ENCODE measurements at regions not wholly inside any gene's neighbourhood (a gene's known extent, or its start where the extent isn't known, plus 50 kb on each side); places are given as distances from the start of the nearest gene placed in this dataset.
A peak's percentile ranks its signal among the peaks of the same experiment; 100 is the strongest.

- Histone ChIP-seq H3K9ac (ENCODE audit: low read length) (no peak overlapping the region), H2BK15ac (ENCODE audit: low read depth, poor library complexity, severe bottlenecking) (no peak overlapping the region), H2AFZ (ENCODE audit: low read depth, low read length) (no peak overlapping the region), H2BK12ac (ENCODE audit: low read length in 2 of 2) (no peak overlapping the region), H2BK120ac (ENCODE audit: low read depth, low read length) (no peak overlapping the region), H2AK5ac (ENCODE audit: low read length, severe bottlenecking) (no peak overlapping the region), H3K79me1 (replicated peaks; ENCODE audit: low read length, poor library complexity, severe bottlenecking) (no peaks in the 10 kb centered on the region), H4K8ac (ENCODE audit: low read length) (no peak overlapping the region), H3K4me1 (ENCODE audit: control insufficient read depth, insufficient read depth, low read depth, low read length) (no peaks in the 10 kb centered on the region), H3K27ac (ENCODE audit: low read length, poor library complexity, severe bottlenecking) (no peak overlapping the region), H3K9me3 (ENCODE audit: control insufficient read depth, low read length) (peaks cover 2% of the 10 kb centered on the region), H3K4me3 (ENCODE audit: insufficient read depth in 1 of 2, low read depth in 1 of 2, low read length in 2 of 2) (no peak overlapping the region), H3K14ac (ENCODE audit: low read length in 2 of 2) (peak overlapping the region in 1 of 2 experiments; percentile 7), H4K91ac (ENCODE audit: low read length) (no peak overlapping the region), H3K27me3 (ENCODE audit: control insufficient read depth in 1 of 2, insufficient read depth in 1 of 2, low read length in 2 of 2) (no peaks in the 10 kb centered on the region), H3K23ac (ENCODE audit: low read length in 2 of 2) (no peak overlapping the region), H3K4me2 (ENCODE audit: low read length, poor library complexity, severe bottlenecking) (no peak overlapping the region), H3K36me3 (ENCODE audit: control insufficient read depth in 1 of 2, insufficient read depth in 2 of 2, low read depth in 1 of 2, low read length in 2 of 2) (no peaks in the 10 kb centered on the region), H3K18ac (ENCODE audit: low read depth in 1 of 2, low read length in 2 of 2) (no peak overlapping the region), H3K4ac (ENCODE audit: low read depth in 1 of 2, low read length in 2 of 2) (no peak overlapping the region), H2BK5ac (ENCODE audit: low read depth, low read length, poor library complexity, severe bottlenecking) (no peak overlapping the region)
- WGBS = 96% methylated on average over 2 of the region's 3 CpGs
- no peak for DNase-seq
Measured at GRCh38 chr18:41600693-41601391, 354.2 kb upstream of the PIK3C3 start.

GRCh38 chr18:41599466-41599865 lies 355.6 kb upstream of the PIK3C3 start:
- H3K4me1 ChIP-seq (ENCODE audit: control insufficient read depth, insufficient read depth, low read depth, low read length) = no peaks in the 10 kb centered on the region

GRCh38 chr18:41594582-41594981 lies 360.5 kb upstream of the PIK3C3 start:
- Histone ChIP-seq H3K4me2 (ENCODE audit: low read length, poor library complexity, severe bottlenecking) (no peak overlapping the region), H3K27ac (ENCODE audit: low read length, poor library complexity, severe bottlenecking) (no peak overlapping the region), H3K4me1 (ENCODE audit: control insufficient read depth, insufficient read depth, low read depth, low read length) (no peaks in the 10 kb centered on the region), H2BK5ac (ENCODE audit: low read depth, low read length, poor library complexity, severe bottlenecking) (no peak overlapping the region), H3K14ac (ENCODE audit: low read length in 2 of 2) (no peak overlapping the region), H2BK120ac (ENCODE audit: low read depth, low read length) (no peak overlapping the region), H2AK5ac (ENCODE audit: low read length, severe bottlenecking) (no peak overlapping the region), H3K4ac (ENCODE audit: low read depth in 1 of 2, low read length in 2 of 2) (no peak overlapping the region), H3K9me3 (ENCODE audit: control insufficient read depth, low read length) (no peaks in the 10 kb centered on the region), H3K79me1 (replicated peaks; ENCODE audit: low read length, poor library complexity, severe bottlenecking) (no peaks in the 10 kb centered on the region), H3K36me3 (ENCODE audit: control insufficient read depth in 1 of 2, insufficient read depth in 2 of 2, low read depth in 1 of 2, low read length in 2 of 2) (no peaks in the 10 kb centered on the region), H2AFZ (ENCODE audit: low read depth, low read length) (no peak overlapping the region), H3K27me3 (ENCODE audit: control insufficient read depth in 1 of 2, insufficient read depth in 1 of 2, low read length in 2 of 2) (no peaks in the 10 kb centered on the region), H4K8ac (ENCODE audit: low read length) (no peak overlapping the region), H2BK12ac (ENCODE audit: low read length in 2 of 2) (peak overlapping the region in 1 of 2 experiments; percentile 11), H3K9ac (ENCODE audit: low read length) (no peak overlapping the region), H3K23ac (ENCODE audit: low read length in 2 of 2) (no peak overlapping the region), H4K91ac (ENCODE audit: low read length) (no peak overlapping the region), H3K18ac (ENCODE audit: low read depth in 1 of 2, low read length in 2 of 2) (no peak overlapping the region), H3K4me3 (ENCODE audit: insufficient read depth in 1 of 2, low read depth in 1 of 2, low read length in 2 of 2) (no peak overlapping the region), H2BK15ac (ENCODE audit: low read depth, poor library complexity, severe bottlenecking) (no peak overlapping the region)
- 94% methylated on average over 3 of the region's 3 CpGs for WGBS
- no peak for DNase-seq

More at GRCh38 chr18:41599466-41599865, 355.6 kb upstream of the PIK3C3 start:
- Histone ChIP-seq H3K27me3 (ENCODE audit: control insufficient read depth in 1 of 2, insufficient read depth in 1 of 2, low read length in 2 of 2) (no peaks in the 10 kb centered on the region), H3K79me1 (replicated peaks; ENCODE audit: low read length, poor library complexity, severe bottlenecking) (no peaks in the 10 kb centered on the region), H2BK5ac (ENCODE audit: low read depth, low read length, poor library complexity, severe bottlenecking) (no peak overlapping the region), H3K23ac (ENCODE audit: low read length in 2 of 2) (no peak overlapping the region), H3K4ac (ENCODE audit: low read depth in 1 of 2, low read length in 2 of 2) (no peak overlapping the region), H3K4me2 (ENCODE audit: low read length, poor library complexity, severe bottlenecking) (no peak overlapping the region), H3K36me3 (ENCODE audit: control insufficient read depth in 1 of 2, insufficient read depth in 2 of 2, low read depth in 1 of 2, low read length in 2 of 2) (no peaks in the 10 kb centered on the region), H2AFZ (ENCODE audit: low read depth, low read length) (no peak overlapping the region), H2BK120ac (ENCODE audit: low read depth, low read length) (no peak overlapping the region), H4K8ac (ENCODE audit: low read length) (no peak overlapping the region), H2BK15ac (ENCODE audit: low read depth, poor library complexity, severe bottlenecking) (no peak overlapping the region), H3K27ac (ENCODE audit: low read length, poor library complexity, severe bottlenecking) (no peak overlapping the region), H3K9ac (ENCODE audit: low read length) (no peak overlapping the region), H3K9me3 (ENCODE audit: control insufficient read depth, low read length) (no peaks in the 10 kb centered on the region), H3K18ac (ENCODE audit: low read depth in 1 of 2, low read length in 2 of 2) (no peak overlapping the region), H2BK12ac (ENCODE audit: low read length in 2 of 2) (no peak overlapping the region), H2AK5ac (ENCODE audit: low read length, severe bottlenecking) (no peak overlapping the region), H3K14ac (ENCODE audit: low read length in 2 of 2) (no peak overlapping the region), H3K4me3 (ENCODE audit: insufficient read depth in 1 of 2, low read depth in 1 of 2, low read length in 2 of 2) (no peak overlapping the region), H4K91ac (ENCODE audit: low read length) (no peak overlapping the region)
- 86% methylated on average over 3 of the region's 3 CpGs for WGBS
- DNase-seq = no peak

- H2BK12ac ChIP-seq (ENCODE audit: low read length in 2 of 2) = no peak overlapping the region
- H3K27ac ChIP-seq (ENCODE audit: low read length, poor library complexity, severe bottlenecking) = no peak overlapping the region
- no peaks in the 10 kb centered on the region for H3K36me3 ChIP-seq (ENCODE audit: control insufficient read depth in 1 of 2, insufficient read depth in 2 of 2, low read depth in 1 of 2, low read length in 2 of 2)
- no peak overlapping the region for H3K4me2 ChIP-seq (ENCODE audit: low read length, poor library complexity, severe bottlenecking)
- H3K14ac ChIP-seq (ENCODE audit: low read length in 2 of 2) = no peak overlapping the region
- H2AFZ ChIP-seq (ENCODE audit: low read depth, low read length) = no peak overlapping the region
- no peaks in the 10 kb centered on the region for H3K4me1 ChIP-seq (ENCODE audit: control insufficient read depth, insufficient read depth, low read depth, low read length)
- H3K9me3 ChIP-seq (ENCODE audit: control insufficient read depth, low read length) = no peaks in the 10 kb centered on the region
- H3K4ac ChIP-seq (ENCODE audit: low read depth in 1 of 2, low read length in 2 of 2) = no peak overlapping the region
- H3K18ac ChIP-seq (ENCODE audit: low read depth in 1 of 2, low read length in 2 of 2) = no peak overlapping the region
- DNase-seq = no peak
- H2BK5ac ChIP-seq (ENCODE audit: low read depth, low read length, poor library complexity, severe bottlenecking) = no peak overlapping the region
- H2BK15ac ChIP-seq (ENCODE audit: low read depth, poor library complexity, severe bottlenecking) = no peak overlapping the region
- H2BK120ac ChIP-seq (ENCODE audit: low read depth, low read length) = no peak overlapping the region
- H3K23ac ChIP-seq (ENCODE audit: low read length in 2 of 2) = no peak overlapping the region
- H3K4me3 ChIP-seq (ENCODE audit: insufficient read depth in 1 of 2, low read depth in 1 of 2, low read length in 2 of 2) = no peak overlapping the region
- H4K8ac ChIP-seq (ENCODE audit: low read length) = no peak overlapping the region
- no peaks in the 10 kb centered on the region for H3K79me1 ChIP-seq (replicated peaks; ENCODE audit: low read length, poor library complexity, severe bottlenecking)
- no peak overlapping the region for H3K9ac ChIP-seq (ENCODE audit: low read length)
- no peaks in the 10 kb centered on the region for H3K27me3 ChIP-seq (ENCODE audit: control insufficient read depth in 1 of 2, insufficient read depth in 1 of 2, low read length in 2 of 2)
- H4K91ac ChIP-seq (ENCODE audit: low read length) = no peak overlapping the region
- no peak overlapping the region for H2AK5ac ChIP-seq (ENCODE audit: low read length, severe bottlenecking)
Measured at GRCh38 chr18:41593171-41593675, 361.8 kb upstream of the PIK3C3 start.
